H4 (cell line): ENCODE measurements at regions not wholly inside any gene's neighbourhood (a gene's known extent, or its start where the extent isn't known, plus 50 kb on each side); places are given as distances from the start of the nearest gene placed in this dataset.

Experiments
- DNase-seq: peaks from one replicate; pipeline ENCODE4 v3.0.0-alpha.2; 2015; ENCODE audit warnings: low spot score

DNA sequence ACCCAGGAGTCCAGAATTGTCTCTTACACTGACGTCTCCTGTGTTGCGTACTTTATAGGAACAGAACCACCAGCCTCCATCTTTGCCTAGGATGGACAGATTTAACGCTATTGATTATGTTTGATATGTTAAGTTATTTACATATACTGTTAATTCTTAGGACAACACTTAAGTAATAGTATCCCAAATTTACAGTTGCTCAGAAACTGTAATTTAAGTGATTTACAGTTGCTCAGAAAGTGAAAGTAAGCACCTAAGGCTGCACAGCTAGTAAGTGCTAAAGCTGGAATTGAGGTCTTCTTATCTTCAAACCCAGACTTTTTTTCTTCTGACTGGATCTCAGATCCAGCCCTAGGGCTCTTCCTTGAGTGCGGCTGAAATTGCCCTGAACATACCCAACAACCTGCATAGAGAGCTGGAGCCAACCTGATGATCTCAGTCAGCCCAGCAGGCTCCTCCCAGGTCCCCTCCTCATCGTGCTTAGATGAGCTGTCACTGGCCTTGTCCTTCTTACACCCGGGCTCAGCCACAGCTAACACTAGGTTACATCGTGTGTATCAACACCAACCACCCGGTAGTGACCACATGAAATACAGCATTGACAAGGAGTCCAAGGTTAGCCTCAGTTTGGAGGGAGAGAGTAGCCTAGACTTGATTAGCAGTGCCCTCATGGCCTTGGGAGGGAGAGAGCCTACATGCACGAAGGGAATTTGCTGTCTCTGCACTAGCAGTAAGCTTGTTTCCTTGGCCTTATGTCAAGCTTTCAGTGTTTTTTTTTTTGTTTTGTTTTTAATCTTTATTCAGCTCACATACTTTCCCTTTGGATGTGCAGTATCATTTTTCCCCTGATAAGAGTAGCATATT is 111.1 kb upstream of the ARHGAP5 start:
- DNase-seq, result no peak

DNA sequence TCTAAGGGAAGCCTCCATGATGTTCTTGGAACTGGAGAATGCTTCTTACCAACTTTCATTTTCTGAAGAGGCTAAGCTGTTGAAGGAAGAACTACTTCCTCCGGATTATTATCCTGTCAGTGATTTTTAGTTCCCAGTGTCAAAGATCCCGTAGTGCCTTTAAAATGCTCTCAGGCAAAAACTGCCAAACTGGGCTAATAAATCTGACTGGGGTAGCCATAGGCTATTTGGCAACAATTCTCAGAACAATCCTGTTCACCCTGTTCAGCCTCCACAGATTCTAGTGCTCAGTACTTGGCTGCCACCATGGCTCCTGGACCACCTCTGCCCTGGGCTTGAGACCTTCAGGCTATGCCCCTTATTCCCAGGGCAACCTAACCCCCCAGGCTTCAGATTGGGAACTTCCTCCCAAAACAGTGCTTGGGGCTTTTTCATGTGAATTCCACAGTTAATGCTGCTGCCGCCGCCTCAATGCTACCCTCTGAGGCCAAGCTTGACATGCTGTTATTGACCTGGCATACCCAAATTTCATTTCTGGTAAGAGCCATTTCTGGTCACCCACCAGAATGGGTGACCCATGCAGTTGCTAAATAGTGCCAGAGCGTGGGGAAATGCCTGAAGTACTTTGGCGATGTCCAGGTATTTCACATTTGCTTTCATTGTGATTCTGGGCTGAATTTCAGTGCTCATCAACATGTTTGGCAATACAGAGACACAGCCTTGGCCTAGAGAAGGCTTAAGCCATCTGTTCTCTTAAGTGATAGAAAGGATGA is 110.0 kb upstream of the ARHGAP5 start:
- DNase-seq, result no peak

DNA sequence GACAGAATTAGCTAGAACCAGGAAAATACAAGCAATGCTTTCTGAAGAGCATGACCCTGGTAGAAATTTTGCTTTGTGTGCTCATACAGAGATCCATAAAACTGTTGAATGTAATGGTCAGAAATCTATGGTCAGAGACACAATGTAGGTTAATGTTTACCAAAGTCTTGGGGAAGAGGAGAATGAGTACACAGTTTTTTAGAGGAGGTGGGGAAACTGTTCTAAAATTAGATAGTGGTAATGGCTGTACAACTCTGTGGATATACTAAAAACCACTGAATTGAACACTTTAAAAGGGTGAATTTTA is 109.5 kb upstream of the ARHGAP5 start:
- no peak for DNase-seq

DNA sequence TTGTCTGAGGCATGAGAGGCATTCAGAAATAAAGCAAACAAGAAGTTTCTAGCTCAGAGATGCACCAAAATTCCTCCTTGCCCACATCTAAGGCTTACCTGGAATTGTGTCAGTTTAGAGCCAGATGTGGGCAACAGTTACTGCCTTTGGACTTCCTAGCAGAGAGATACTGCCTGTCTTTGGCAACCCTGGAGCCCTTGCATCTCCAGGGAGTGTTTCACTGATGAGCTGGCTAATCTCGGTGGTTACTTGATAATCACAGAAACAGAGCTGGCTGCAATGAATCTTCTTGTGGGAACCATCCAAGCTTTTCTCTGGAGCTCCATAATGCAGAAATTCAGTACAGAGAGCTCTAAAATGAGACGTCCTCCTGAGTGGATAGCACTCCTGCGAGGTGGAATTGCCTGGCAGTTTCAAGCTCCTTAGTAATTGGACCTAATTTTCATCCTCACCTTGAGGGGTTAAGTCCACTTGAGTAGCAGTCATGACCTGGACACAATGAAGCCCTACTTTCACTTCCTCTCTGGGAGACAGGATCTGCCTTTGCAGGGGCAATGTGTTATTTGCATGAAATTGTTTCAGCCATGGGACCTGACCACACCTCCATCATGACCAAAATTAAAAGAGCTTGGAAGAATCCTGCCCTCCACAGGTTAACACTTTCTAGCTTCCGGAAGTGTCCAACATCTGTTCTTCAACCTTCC is 108.8 kb upstream of the ARHGAP5 start:
- no peak for DNase-seq

DNA sequence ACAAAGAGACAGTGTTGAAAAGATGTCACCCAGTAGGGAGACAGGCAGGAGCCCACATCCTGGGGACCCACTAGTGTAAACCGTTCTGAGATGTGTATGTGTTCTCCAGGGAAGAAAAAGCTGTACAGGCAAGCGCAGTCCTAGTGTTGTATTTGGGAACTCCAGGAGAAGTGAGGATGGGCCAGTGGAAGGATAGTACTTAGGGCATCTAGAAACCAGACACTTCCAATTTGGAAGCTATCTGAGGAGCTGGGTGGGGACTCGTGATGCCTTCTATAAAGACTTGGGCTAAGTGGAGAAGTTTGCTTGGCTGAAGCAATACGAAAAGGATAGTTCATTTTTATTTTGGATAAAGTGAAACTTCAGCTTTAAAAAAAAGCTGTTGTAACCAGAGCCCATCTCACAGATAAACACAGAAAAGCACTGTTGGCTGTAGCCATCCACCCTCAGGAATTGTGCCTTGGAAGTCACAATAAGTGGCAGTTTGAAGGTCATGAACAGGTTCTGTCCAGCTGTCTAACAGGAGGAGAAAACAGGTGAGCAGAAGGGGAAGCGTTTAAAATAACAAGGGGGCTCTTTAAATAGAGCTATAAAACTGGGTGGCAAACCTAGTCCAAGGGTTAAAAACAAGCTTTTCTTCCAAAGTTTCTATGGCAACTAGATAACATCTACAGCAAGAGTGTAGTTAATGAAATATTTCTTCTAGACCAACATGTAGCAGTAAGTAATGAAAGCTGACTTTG is 108.0 kb upstream of the ARHGAP5 start:
- DNase-seq, result no peak

DNA sequence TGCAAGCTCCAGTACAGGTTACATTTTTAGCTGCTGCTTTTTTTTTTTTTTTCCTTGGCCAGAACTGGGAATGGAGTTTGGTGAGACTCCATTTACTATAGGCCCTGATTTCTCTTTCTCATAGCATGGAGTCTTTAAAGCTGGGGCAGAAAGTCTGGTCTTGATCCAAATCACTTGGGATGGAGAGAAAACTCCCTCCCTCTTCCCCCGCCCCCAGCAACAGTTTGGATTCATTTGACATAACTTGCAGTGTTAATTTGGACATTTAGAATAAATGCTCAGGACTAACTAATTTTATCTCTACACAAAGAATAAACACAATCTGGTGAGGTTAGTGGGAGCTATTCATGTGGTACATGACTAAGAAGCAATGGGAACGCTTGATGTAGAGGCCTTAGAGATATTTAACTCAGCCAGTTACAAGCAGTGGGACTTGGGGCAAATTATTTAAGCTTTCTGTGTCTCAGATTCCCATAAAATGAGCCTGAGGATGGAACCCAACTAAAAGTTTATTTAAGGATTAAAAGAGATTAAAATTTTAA is 107.3 kb upstream of the ARHGAP5 start:
- DNase-seq, result no peak

DNA sequence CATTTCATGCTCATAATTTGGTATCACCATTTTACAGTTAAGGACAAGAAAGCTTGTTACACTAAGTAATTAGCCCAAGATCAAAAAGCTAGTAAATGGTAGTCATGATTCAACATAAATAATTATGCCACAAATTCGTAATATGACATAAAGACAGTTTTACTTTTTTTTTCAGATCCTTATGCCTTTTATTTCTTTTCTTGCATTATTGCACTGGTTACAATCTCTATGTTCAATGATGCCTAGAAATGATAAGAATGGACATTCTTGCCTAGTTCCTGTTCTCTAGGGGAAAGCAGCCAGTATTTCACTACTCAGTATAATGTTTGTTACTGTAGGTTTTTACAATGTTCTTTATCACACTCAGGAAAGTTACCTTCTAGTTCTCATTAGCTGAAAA is 106.4 kb upstream of the ARHGAP5 start:
- no peak for DNase-seq

DNA sequence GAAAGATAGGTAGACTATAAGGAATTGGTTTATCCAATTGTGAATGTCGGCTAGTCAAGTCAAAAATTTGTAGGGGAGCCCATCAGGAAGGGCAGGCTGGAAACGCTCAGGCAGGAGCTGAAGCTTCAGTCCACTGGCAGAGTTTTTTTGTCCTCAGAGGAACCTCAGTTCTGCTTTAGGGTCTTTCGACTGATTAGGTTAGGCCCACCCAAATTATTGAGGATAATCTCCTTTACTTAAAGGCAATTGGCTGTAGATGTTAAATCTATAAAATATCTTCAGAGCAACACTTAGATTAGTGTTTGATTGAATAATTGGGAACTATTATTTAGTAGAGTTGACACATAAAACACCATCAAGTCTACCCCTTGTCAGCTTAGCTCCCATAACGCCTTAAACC is 105.5 kb upstream of the ARHGAP5 start:
- no peak for DNase-seq

DNA sequence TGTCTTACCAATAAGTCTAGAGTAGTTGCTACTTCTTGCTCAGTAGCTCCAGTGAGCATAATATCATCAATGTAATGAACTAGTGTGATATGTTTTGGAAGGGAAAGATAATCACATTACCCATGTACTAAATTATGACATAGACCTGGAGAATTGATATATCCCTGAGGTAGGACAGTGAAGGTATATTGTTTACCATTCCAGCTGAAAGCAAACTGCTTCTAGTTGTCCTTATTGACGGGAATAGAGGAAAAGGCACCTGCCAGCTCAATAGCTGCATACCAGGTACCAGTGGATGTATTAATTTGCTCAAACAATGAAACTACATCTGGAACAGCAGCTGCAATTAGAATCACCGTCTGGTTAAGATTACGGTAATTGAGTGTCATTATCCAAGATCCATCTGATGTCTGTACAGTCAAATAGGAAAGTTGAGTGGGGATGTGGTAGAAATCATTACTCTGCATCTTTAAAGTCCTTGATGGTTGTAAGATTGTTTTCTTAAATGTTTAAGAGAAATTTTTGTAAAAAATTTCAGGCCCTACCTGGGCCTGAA is 100.0 kb upstream of the ARHGAP5 start:
- no peak for DNase-seq

DNA sequence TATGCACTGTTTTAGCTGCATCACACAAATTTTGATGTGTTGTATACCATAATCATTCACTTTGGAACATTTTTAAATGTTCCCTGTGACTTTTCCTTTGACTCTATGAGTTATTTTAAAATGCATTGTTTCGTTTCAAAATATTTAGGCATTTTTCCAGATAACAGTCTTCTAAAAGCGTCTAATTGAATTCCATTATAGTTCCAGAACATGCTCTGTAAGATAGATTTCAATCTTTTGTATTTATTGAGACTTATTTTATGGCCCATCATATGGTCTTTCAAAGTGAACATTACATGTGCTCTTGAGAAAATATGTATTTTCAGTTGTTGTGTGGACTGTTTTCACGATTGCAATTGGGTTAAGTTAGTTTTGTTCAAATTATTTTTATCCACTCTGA is 98.7 kb upstream of the ARHGAP5 start:
- no peak for DNase-seq

DNA sequence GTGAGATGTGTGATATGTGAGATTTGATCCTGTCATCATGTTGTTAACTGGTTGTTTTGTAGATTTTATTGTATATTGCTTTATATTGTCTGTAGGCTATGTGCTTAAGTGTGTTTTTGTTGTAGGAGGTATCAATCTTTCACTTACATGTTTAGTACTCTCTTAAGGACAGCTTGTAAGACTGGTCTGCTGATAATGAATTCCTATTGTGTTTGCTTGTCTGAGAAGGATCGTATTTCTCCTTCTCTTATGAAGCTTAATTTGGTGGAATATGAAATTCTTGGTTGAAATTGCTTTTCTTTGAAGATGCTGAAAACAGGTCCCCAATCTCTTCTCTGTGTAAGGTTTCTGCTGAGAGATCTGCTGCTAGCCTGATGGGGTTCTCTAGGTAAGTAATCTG is 94.5 kb upstream of the ARHGAP5 start:
- DNase-seq, result no peak

DNA sequence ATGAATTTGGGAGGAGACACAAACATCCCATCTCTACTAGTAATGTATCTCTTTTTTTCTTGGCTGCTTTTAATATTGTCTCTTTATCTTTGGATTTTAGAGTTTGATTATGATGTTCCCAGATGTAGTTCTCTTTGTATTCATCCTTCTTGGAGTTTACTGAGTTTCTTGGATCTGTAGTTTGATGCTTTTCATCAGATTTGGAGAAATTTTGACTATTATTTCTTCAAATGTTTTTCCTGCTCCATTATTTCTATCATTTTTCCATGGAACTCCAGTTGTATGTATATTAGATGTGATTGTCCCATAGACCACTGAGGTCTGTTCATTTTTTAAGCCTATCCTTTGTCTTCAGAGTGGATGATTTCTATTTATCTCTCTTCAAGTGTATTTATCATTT is 90.7 kb upstream of the ARHGAP5 start:
- no peak for DNase-seq

DNA sequence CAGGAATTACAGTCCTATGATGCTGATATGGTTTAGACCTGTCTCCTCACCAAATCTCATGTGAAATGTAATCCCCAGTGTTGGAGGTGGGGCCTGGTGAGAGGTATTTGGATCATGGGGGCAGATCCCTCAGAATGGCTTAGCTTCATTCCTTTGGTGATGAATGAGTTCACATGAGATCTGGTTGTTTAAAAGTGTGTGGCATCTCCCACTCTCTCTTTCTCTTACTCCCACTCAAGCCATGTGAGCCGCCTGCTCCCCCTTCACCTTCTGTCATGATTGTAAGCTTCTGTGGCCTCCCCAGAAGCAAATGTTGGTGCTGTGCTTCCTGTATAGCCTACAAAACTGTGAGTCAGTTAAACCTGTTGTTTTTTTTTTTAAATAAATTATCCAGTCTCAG is 89.4 kb upstream of the ARHGAP5 start:
- DNase-seq, result no peak

DNA sequence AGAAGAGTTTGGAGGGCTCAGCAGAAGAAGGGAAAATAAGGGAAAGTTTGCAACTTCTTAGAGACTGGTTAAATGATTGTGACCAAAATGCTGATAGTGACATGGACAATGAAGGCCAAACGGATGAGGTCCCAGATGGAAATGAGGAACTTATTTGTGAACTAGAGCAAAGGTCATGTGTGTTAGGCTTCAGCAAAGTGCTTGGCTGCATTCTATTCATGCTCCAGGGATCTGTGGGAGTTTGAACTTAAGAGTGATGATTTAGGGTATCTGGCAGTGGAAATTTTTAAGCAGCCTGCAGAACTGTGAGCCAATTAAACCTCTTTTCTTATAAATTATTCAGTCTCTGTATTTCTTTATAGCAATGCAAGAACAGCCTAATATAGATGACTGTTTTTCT is 88.9 kb upstream of the ARHGAP5 start:
- DNase-seq, result no peak

DNA sequence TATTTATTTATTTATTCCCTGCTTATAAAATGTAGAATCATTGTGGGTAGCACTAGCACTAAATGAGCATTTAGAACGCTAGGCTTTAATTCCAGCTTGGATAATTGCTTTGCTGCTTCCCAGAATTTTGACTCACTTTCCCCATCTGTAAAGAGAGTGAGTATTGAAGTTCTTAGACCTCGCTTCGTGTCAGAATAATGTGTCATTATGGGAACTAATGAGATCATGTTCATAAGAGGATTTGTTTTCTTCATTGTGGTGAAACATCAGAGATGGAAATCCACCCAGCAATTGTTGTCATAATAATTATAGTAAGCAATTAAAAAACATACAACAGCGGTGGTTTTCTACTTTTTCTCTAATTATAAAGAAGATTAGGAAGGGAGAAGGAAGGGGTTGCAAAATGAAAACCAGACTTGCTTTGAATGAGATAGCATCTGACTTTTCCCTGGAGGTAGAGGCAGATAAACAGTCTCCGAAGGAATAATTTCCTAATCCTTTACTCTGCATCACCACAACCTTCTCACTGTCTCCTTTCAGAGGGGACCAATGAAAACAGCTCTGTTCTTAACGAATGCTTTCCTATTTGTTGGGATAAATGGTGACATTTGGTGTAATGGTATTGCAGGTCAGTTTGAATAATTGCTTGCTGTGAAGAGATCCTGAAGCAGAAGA is 86.8 kb upstream of the ARHGAP5 start:
- no peak for DNase-seq

DNA sequence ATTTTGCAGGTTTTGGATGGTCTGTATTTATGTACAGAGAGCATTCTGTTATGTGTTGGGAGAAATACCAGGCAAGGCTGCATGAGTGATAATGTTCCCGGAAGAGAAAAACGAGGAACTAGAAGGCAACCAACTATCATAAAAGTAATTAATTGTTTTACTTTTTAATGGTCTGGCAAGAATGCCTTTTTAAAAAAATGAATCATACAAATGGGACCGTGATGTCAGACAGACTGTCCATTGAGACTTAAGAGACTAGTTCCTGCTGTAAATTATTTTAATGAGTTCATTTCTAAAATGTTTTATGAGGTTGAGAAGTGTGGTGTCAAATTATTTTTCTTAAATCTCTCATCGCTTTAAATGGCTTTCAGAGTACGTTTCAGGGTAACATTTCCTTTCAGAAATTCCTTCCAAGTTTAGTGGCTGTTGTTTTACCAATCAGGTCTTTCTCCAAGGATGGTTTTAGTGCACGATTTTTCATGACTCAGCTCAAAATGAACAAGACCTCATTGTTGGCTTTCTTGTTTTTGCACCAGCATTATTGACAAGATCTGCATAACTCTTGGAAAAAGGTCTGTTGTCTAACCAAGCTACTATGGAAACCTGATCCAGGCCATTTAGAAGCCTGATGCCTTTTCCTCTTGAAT is 86.1 kb upstream of the ARHGAP5 start:
- DNase-seq, result no peak

DNA sequence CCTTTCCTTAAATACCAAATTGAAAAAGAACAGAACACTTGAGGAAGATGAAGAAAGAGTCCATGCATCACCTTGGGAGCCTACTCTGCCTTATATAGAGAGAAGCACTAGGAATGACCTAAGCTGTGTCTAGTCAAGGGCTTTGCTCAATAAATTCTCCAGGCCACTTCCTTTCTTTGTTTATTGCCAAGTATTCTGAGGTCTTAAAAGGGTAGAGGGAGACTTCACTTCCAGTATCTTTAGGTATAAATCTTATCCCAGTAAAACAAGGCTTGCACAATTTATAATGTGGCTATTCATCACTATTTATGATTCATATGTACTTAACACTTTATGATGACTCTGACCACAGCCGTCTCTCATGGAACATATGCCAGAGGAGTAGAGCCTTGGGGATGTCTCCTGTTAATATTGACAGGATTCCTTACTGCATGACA is 85.1 kb upstream of the ARHGAP5 start:
- DNase-seq, result peak; percentile 50

DNA sequence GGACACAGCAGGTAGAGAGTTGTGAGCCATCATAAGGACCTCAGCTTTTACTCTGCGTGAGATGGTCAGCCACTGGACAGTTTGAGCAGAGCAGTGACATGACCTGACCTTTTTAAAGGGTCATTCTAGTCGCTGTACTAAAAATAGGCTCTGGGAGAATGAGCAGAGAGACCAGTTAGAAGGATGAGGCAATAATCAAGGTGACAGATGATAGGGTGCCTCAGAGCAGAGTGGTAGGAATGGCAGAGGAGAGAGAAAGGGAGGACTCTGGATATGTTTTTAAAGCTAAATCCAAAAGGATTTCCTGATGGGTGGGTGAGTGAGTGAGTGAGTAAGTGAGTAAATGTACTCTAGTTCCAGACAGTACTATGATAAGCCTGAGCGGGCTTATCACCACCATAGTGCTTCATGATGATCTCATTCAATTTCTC is 83.6 kb upstream of the ARHGAP5 start:
- no peak for DNase-seq

DNA sequence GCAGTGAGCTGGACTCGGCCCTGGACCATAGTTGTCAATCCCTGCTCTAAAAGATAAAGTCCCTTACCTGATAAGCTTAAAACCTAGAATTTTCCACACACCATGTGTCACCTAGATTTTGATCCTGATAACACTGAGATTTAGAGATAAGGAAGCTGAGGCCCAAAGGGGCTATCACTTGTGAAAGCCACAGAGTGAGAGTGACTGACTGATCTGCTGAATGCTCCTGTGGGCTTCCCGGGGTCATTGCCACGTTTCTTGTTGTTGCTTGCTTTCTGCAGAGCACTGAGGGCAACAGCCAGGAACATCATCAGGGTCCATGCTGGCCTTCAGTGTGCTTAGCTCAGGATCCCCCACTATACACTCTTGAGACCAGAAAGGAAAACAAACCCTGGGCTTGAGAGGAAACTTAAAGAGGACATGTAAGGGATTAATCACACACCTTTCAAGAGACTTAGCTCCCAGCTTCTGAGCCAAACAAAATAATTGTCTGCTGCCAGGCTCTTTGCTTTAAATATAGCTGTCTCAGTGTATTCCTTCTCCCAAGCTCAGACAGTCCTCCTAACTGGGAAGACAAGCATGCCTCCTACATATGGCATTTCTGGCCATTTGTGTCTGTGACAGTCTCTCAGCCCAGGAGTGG is 82.6 kb upstream of the ARHGAP5 start:
- DNase-seq, result no peak

DNA sequence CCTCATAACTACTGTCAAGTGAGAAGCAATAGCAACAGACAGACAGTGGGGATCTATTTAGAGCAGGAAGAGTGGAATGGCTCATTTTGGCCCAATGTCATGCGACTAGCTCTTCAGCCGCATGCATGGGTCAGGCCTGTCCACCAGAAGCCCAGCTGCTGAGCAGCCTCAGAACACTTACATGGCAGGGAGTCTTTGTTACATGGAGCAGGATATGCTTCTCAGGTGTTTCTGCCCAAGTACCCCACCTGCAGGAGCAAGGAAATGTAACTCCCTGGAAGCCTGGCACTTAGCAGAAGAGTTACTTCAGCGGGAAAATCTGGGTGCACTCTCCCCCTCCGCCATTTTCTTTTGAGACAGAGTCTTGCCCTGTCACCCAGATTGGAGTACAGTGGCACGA is 73.5 kb upstream of the ARHGAP5 start:
- DNase-seq, result no peak
